MM.1S (cell line): ENCODE measurements at regions not wholly inside any gene's neighbourhood (a gene's known extent, or its start where the extent isn't known, plus 50 kb on each side); places are given as distances from the start of the nearest gene placed in this dataset.

Experiments
- DNase-seq: peaks from one replicate; pipeline ENCODE4 v3.0.0-alpha.2; 2015
- H2AFZ ChIP-seq: fragments of 300-600 bp; sonication (generic); 2 replicates; pipeline ENCODE4 v1.6.0; 2016; ENCODE audit warnings: antibody characterized with exemption, low read length
- H3F3A ChIP-seq: fragments of 300-600 bp; sonication (generic); 2 replicates; pipeline ENCODE4 v1.6.1; 2016; ENCODE audit warnings: mild to moderate bottlenecking, antibody characterized with exemption, low read length, moderate library complexity, mixed read lengths; ENCODE audit not compliant: insufficient read depth
- H3K27ac ChIP-seq: fragments of 300-600 bp; sonication (generic); 2 replicates; pipeline ENCODE4 v1.5.1; 2016; ENCODE audit warnings: mild to moderate bottlenecking, low read length
- H3K27me3 ChIP-seq: fragments of 300-600 bp; sonication (generic); replicated peaks from 2 replicates; pipeline ENCODE4 v1.6.0; 2016; ENCODE audit warnings: low read length; ENCODE audit not compliant: insufficient read depth
- H3K36me3 ChIP-seq: fragments of 300-600 bp; sonication (generic); replicated peaks from 2 replicates; pipeline ENCODE4 v1.6.1; 2016; ENCODE audit warnings: mild to moderate bottlenecking, low read length, mixed read lengths; ENCODE audit not compliant: insufficient read depth
- H3K4me1 ChIP-seq: fragments of 300-600 bp; sonication (generic); 2 replicates; pipeline ENCODE4 v1.6.1; 2016; ENCODE audit warnings: low read length, mixed read lengths
- H3K4me2 ChIP-seq: fragments of 300-600 bp; sonication (generic); 2 replicates; pipeline ENCODE4 v1.6.0; 2016; ENCODE audit warnings: low read depth, low read length
- H3K4me3 ChIP-seq: fragments of 300-600 bp; sonication (generic); 2 replicates; pipeline ENCODE4 v1.5.1; 2016; ENCODE audit warnings: low read length, mixed read lengths
- H3K79me2 ChIP-seq: fragments of 300-600 bp; sonication (generic); 2 replicates; pipeline ENCODE4 v1.6.1; 2016; ENCODE audit warnings: mixed run types, low read length, mixed read lengths
- H3K9ac ChIP-seq: fragments of 300-600 bp; sonication (generic); 2 replicates; pipeline ENCODE4 v1.6.1; 2016; ENCODE audit warnings: low read length, mixed read lengths
- H3K9me2 ChIP-seq: fragments of 300-600 bp; sonication (generic); replicated peaks from 2 replicates; pipeline ENCODE4 v1.6.1; 2016; ENCODE audit warnings: mild to moderate bottlenecking, low read length, mixed read lengths; ENCODE audit not compliant: insufficient read depth
- H3K9me3 ChIP-seq: fragments of 300-600 bp; sonication (generic); replicated peaks from 2 replicates; pipeline ENCODE4 v1.6.1; 2016; ENCODE audit warnings: mild to moderate bottlenecking, low read length, mixed read lengths; ENCODE audit not compliant: insufficient read depth
- H4K20me1 ChIP-seq: fragments of 300-600 bp; sonication (generic); 2 replicates; pipeline ENCODE4 v1.6.1; 2016; ENCODE audit warnings: mild to moderate bottlenecking, low read length, moderate library complexity, mixed read lengths; ENCODE audit not compliant: insufficient read depth
- EZH2 ChIP-seq: fragments of 300-600 bp; sonication (generic); optimal IDR thresholded peaks from 2 replicates; pipeline ENCODE3; 2017; ENCODE audit warnings: low read depth, mild to moderate bottlenecking, antibody characterized with exemption, low read length, mixed read lengths
- EZH2phosphoT487 ChIP-seq: fragments of 300-600 bp; sonication (generic); IDR thresholded peaks from 2 replicates; pipeline ENCODE4 v1.6.1; 2018; ENCODE audit warnings: antibody characterized with exemption, low read length
- TF ChIP-seq, protein P1 (sequence below): fragments of 300-600 bp; sonication (generic); IDR thresholded peaks from 2 replicates; pipeline ENCODE4 v1.5.1; 2016; ENCODE audit warnings: antibody characterized with exemption, low read length, mixed read lengths

DNA sequence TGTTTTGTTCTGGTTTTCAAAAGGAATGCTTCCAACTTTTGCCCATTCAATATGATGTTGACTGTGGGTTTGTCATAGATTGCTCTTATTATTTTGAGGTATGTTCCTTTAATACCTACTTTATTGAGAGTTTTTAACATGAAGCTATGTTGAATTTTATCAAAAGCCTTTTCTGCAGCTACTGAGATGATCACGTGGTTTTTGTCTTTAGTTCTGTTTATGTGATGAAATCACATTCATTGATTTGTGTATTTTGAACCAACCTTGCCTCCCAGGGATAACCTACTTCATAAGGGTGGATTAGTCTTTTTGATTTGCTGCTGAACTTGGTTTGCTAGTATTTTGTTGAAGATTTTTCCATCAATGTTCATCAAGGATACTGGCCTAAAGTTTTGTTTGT is 92.7 kb upstream of the TCF21 start:
- Histone ChIP-seq H3F3A (no peaks in the 10 kb centered on the region), H2AFZ (no peak overlapping the region), H3K4me1 (no peaks in the 10 kb centered on the region), H3K27ac (no peak overlapping the region), H3K9ac (no peak overlapping the region), H3K4me2 (no peak overlapping the region), H3K79me2 (no peaks in the 10 kb centered on the region), H3K9me3 (no peaks in the 10 kb centered on the region), H3K9me2 (no peaks in the 10 kb centered on the region), H3K36me3 (no peaks in the 10 kb centered on the region), H3K4me3 (no peak overlapping the region), H4K20me1 (no peaks in the 10 kb centered on the region), H3K27me3 (no peaks in the 10 kb centered on the region)
- TF ChIP-seq EZH2phosphoT487, result no peak
- TF ChIP-seq, protein P1, sequence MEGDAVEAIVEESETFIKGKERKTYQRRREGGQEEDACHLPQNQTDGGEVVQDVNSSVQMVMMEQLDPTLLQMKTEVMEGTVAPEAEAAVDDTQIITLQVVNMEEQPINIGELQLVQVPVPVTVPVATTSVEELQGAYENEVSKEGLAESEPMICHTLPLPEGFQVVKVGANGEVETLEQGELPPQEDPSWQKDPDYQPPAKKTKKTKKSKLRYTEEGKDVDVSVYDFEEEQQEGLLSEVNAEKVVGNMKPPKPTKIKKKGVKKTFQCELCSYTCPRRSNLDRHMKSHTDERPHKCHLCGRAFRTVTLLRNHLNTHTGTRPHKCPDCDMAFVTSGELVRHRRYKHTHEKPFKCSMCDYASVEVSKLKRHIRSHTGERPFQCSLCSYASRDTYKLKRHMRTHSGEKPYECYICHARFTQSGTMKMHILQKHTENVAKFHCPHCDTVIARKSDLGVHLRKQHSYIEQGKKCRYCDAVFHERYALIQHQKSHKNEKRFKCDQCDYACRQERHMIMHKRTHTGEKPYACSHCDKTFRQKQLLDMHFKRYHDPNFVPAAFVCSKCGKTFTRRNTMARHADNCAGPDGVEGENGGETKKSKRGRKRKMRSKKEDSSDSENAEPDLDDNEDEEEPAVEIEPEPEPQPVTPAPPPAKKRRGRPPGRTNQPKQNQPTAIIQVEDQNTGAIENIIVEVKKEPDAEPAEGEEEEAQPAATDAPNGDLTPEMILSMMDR, result no peak
- no peak for TF ChIP-seq EZH2
- DNase-seq, result no peak

DNA sequence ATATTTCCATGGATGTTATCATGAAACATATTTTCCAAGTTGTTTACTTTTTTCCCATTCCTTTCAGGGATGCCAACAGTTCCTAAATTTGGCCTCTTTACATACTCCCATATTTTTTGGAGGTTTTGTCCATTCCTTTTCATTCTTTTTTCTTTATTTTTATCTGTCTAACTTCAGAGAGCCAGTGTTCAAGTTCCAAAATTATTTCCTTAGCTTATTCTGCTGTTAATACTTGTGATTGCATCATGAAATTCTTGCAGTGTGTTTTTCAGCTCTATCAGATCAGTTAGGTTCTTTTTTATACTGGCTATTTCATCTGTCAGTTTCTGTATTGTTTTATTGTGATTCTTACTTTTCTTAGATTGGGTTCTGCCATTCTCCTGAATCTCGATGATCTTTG is 89.9 kb upstream of the TCF21 start:
- H3K4me1 ChIP-seq, result no peaks in the 10 kb centered on the region
- no peak overlapping the region for H3K4me2 ChIP-seq
- no peaks in the 10 kb centered on the region for H3K9me2 ChIP-seq
- DNase-seq, result no peak
- no peaks in the 10 kb centered on the region for H3K36me3 ChIP-seq
- no peaks in the 10 kb centered on the region for H3F3A ChIP-seq
- H3K27me3 ChIP-seq, result no peaks in the 10 kb centered on the region
- no peaks in the 10 kb centered on the region for H4K20me1 ChIP-seq
- TF ChIP-seq EZH2phosphoT487 (no peak), EZH2 (no peak)
- TF ChIP-seq, protein P1, result no peak
- H3K4me3 ChIP-seq, result no peak overlapping the region
- no peaks in the 10 kb centered on the region for H3K9me3 ChIP-seq
- no peak overlapping the region for H3K9ac ChIP-seq
- no peak overlapping the region for H3K27ac ChIP-seq
- H3K79me2 ChIP-seq, result no peaks in the 10 kb centered on the region
- H2AFZ ChIP-seq, result no peak overlapping the region

DNA sequence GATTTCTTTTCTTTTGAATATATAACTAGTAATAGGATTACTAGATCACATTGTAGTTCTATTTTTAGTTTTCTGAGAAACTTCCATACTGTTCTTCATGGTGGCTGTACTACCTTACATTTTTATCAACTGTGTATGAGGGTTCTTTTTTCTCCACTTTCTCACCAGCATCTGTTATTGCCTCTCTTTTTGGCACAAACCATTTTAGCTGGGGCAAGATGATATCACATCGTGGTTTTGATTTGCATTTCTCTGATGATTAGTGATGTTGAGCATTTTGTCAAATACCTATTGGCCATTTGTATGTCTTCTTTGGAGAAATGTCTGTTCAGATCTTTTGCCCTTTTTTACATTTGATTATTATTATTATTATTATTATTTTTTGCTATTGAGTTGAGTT is 86.1 kb upstream of the TCF21 start:
- Histone ChIP-seq H3K4me1 (no peaks in the 10 kb centered on the region), H3K9ac (no peak overlapping the region), H3K27me3 (no peaks in the 10 kb centered on the region), H3F3A (no peaks in the 10 kb centered on the region), H3K36me3 (no peaks in the 10 kb centered on the region), H4K20me1 (no peaks in the 10 kb centered on the region), H3K9me2 (no peaks in the 10 kb centered on the region), H3K9me3 (no peaks in the 10 kb centered on the region), H2AFZ (no peak overlapping the region), H3K4me2 (no peak overlapping the region), H3K4me3 (no peak overlapping the region), H3K27ac (no peak overlapping the region), H3K79me2 (no peaks in the 10 kb centered on the region)
- TF ChIP-seq, protein P1, result no peak
- TF ChIP-seq EZH2, result no peak
- TF ChIP-seq EZH2phosphoT487, result no peak
- DNase-seq, result no peak
